ENCODE measurements at regions not wholly inside any gene's neighbourhood (a gene's known extent, or its start where the extent isn't known, plus 50 kb on each side); places are given as distances from the start of the nearest gene placed in this dataset.
"Not testable (repeated sequence)": the region's sequence is repeated elsewhere in the genome, so short reads cannot be mapped to it uniquely, and the experiment has no call there.

DNA sequence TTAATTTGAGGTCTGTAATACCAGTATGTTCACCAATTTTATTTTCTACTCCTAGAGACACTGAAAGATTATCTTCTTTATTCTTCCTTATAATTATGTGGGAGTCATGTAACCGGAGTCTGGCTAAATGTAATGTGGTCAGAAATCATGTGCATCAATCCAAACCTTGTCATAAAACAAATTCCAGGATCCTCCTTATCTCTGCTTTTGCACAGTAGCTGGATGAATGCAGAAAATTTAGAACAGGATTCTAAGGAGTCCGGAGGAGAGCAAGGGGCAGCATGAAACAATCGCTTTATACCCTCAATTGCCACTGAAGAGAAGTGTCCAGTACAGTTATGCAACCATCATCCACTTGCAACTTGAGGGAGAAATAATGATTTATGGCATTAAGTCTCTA is 2674.7 kb upstream of the PCDH20 start:
- DNase-seq (ENCODE audit: low read depth, low spot score): no peak

DNA sequence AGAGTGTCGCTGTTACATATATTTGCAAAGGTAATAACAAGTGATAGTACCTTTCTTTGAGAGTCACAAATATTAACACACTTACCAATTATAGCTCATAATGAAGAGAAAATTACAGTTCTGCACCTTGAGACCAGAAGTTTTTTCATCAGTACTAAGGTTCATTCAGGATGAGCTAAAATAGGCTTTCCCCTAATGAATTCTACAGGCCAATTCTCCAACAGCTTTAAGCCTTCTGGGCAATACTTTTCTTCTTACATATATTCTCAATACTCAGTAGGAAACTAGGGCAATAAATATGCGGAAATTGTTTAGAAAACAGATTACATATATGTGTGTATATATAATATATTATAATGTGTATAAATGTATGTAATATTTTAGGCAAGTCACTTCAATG is 2672.8 kb upstream of the PCDH20 start:
- no peak for DNase-seq (ENCODE audit: low read depth, low spot score)

DNA sequence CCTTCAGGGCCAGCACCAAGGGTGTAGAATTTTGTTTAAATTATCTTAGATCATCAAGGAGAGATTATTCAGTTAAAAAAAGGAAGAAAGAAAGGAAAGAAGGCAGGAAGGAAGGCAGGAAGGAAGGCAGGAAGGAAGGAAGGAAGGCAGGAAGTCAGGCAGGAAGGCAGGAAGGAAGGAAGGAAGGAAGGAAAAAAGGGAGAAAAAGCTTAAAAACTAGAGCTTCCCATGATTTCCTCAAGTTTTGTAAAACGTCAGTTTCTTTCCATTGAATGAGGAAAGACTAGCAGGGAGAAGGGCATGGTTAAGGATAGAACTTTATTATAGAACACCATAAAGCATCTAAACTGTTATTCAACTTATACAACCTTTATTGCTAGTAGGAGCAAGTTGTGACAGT is 2672.0 kb upstream of the PCDH20 start:
- no peak for DNase-seq (ENCODE audit: low read depth, low spot score)

DNA sequence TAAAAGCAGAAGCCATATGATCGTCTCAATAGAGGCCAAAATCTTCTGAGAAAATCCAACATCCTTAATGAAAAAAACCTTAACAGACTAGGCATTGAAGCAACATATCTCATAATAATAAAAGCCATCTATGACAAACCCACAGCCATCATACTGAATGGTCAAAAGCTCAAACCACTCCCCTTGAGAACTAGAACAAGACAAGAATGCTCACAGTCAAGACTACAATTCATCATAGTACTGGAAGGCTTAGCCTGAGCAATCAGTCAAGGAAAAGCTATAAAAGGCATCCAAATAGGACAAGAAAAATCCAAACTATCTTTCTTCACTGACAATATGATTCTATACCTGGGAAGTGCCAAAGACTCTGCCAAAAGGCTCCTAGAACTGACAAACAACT is 2668.2 kb upstream of the PCDH20 start:
- DNase-seq (ENCODE audit: low read depth, low spot score): no peak

DNA sequence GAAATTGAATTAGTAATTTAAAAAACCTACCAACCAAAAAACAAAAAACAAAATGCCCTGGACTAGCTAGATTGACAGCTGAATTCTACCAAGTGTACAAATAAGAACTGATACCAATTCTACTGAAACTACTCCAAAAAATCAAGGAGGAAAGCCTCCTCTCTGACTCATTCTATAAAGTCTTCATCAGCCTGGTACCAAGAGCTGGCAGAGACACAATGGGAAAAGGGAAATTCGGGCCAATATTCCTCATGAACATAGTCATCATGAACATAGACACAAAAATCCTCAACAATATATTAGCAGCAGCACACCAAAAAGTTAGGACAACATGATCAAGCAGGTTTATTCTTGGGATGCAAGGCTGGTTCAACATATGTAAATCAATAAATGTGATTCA is 2667.7 kb upstream of the PCDH20 start:
- no peak for DNase-seq (ENCODE audit: low read depth, low spot score)

DNA sequence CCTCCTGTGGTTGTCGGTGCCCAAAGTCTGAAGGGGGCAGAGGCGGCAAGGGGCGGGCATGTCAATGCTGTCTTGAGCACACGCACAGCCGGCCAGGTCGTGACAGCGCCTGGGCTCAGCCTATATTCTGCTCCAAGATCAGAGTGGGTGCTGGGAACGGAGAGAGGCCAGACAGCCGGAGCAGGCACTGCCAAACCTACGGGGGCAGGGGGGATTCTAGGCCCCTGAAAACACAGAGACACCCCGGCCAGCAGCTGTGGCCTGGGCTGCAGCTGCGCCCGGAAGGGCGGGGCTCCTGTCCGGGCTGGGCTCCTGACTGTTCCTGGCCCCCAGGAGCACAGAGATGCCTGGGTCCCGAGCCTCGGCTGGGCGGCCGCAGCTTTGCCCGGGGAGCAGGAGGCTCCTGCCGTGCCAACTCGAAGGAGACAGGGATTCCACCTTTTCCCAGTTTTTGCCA is 2662.9 kb upstream of the PCDH20 start:
- DNase-seq (ENCODE audit: low read depth, low spot score): no peak

DNA sequence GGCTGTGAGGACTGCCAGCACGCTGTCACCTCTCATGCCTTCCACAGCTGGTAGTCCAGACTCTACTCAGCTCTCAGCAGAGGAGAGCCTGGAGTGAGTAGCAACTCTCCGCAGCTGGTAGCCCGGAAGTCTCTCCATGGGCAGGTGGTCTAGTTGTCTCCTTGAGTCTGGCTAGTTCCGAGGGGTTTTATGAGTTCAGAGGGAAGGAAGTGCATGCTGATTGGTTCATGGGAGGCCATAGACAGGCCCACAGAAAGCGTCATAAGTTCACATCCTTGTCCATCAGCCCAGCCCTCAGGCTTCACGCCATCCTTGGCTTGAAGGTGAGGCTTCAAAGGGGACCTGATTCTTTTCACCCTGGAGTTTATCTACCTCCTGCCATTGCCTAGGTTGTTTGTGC is 2662.4 kb upstream of the PCDH20 start:
- no peak for DNase-seq (ENCODE audit: low read depth, low spot score)

DNA sequence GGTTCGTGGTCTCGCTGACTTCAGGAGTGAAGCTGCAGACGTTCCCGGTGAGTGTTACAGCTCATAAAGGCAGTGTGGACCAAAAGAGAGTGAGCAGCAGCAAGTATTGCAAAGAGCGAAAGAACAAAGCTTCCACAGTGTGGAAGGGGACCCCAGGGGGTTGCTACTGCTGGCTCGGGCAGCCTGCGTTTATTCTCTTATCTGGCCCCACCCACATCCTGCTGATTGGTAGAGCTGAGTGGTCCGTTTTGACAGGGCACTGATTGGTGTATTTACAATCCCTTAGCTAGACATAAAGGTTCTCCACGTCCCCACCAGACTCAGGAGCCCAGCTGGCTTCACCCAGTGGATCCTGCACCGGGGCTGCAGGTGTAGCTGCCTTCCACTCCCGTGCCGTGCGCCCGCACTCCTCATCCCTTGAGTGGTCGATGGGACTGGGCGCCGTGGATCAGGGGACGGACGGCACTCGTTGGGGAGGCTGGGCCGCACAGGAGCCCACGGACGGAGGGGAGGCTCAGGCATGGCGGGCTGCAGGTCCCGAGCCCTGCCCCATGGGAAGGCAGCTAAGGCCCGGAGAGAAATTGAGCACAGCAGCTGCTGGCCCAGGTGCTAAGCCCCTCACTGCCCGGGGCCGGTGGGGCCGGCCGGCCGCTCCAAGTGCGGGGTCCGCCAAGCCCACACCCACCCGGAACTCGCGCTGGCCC is 2661.6 kb upstream of the PCDH20 start:
- DNase-seq (ENCODE audit: low read depth, low spot score): not testable (repeated sequence)

DNA sequence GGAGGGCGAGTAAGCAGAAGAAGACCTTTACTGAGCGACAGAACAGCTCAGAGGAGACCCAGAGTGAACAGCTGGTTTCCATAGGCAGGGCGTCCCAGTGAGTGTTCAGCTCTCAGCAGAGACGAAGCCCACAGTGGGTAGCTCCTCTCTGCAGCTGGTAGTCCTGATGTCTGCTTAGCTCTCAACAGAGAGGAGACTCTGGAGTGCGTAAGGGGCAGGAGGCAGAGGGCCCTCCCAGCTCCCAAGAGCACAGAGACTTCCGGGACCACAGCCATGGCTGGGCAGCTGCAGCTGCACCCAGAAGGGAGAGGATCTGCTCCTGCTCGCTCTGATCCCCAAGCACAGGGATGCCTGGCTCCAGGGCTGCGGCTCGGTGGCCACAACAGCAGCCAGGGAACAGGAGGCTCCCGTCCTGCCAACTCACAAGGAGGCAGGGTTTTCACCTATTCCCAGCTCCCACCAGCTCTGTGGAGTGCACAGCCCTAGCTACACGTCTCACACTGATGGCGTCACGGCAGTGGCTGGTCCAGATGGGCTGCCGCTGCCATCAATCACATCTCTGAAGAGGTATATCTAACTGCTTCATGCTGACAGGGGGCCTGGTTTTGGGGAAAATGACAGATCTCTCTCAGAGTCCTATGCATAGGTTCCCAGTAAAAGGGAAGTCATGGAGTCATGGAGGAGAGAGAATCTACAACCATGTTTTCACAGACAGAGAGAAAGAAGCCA is 2660.1 kb upstream of the PCDH20 start:
- no peak for DNase-seq (ENCODE audit: low read depth, low spot score)

DNA sequence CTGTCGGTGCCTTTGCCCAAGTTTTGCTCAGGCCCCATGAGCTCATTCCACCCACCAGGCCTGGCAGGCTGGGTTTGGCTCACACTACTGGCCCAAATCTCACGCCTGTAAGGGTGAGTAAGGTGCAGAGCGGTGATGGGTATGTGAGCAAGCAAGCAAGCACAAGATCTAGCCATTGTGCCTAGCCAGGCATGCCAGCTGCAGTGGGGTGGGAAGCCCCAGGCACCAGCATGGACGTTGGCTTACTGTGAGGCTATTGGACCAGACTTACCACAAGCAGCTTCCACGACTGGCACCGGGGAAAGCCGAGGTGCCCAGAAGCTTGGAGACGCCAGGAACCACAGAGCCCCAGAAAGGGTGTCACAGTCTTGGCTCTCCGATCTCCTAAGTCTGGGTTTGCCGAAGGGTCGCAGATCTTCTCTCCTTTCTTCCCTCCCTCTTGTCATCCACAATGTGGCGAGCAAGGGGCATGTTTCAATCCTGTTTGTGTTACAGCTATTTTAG is 2659.4 kb upstream of the PCDH20 start:
- no peak for DNase-seq (ENCODE audit: low read depth, low spot score)

DNA sequence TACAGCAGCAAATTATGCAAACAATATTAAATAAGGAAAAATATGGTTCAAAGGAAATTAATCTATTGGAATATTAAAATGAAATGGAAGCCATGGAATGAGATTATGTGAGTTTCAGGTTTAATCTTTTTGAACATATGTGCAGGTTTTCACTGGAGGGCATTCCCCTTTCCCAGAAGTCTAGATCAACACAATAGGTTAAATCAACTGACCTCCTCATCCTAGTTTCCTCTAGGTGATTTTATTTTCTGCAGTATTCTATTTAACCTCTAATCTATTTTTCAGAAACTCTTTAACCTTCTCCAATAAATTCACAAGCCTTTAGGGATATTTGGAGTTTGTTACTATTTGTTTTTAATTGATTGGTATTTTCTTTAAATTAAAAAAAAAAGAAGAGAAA is 2657.6 kb upstream of the PCDH20 start:
- no peak for DNase-seq (ENCODE audit: low read depth, low spot score)

DNA sequence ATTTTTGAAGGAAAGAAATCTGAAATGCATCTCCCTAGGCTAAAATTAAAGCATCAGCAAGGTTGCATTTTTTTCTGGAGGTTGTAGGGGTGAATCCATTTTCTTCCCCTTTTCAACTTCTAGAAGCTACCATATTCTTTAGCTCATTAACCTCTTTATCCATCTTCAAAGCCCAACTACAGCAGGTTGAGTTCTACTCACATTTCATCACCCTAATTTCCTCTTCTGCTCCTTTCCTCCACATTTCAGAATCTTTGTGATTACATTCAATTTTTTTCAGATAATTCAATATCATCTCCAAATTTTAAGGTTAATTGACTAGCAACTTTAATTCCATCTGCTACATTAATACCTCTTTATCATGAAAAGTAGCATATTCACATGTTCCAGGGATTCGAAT is 2655.7 kb upstream of the PCDH20 start:
- DNase-seq (ENCODE audit: low read depth, low spot score): no peak

DNA sequence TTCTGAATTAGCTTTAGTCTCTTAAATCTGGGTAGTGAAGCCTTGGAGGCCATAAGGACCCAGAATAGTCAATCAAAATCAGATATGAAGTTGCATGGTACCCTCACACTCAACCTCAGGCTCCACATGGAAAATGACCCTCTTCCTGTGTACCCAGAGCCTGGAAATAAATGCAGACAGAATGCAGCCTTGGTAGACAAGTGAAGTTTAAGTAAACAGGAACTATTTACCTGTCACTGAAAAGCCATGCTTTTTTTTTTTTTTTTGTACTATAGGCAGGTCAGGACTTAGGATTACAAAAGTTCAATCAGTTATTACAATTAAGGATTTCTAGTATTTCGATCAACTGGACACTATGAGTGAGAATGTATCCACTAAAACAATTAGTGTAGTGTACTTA is 2654.2 kb upstream of the PCDH20 start:
- DNase-seq (ENCODE audit: low read depth, low spot score): no peak

DNA sequence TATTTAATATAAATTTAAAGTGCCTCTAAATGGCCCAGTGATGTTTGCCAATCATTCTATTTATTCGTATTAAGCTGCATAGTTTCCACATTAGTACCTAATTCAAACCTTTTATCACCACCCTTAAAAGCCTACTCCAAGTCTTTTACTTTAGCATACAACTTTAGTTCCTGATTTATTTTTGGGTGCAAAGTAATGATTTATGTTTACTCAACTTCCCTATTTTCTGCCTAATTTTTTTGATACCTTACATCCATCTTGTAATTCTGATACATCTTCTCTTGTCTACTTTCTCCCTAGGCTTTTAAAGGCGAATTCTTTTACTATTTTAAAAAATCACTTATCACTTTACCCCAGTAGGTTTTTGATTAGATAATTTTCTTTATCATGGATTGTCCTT is 2651.1 kb upstream of the PCDH20 start:
- DNase-seq (ENCODE audit: low read depth, low spot score): no peak

DNA sequence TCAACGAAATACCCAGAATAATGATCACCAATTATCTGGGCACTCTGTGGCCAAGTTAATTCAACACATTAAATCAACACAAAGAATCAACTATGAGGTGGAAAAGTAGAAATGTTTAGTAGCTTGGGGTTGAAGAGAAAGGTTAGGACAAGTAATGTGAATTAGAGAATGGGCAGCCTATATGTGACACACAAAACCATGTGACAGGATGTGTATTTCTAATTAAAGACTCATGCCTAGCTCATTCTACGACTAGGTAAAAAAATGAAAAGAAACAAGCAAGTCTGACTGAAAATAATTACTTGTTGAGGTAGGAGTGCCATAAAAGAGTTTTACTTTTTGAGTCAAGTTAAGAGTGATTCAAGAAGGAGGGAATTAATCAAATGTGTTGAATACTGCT is 2646.0 kb upstream of the PCDH20 start:
- DNase-seq (ENCODE audit: low read depth, low spot score): no peak

DNA sequence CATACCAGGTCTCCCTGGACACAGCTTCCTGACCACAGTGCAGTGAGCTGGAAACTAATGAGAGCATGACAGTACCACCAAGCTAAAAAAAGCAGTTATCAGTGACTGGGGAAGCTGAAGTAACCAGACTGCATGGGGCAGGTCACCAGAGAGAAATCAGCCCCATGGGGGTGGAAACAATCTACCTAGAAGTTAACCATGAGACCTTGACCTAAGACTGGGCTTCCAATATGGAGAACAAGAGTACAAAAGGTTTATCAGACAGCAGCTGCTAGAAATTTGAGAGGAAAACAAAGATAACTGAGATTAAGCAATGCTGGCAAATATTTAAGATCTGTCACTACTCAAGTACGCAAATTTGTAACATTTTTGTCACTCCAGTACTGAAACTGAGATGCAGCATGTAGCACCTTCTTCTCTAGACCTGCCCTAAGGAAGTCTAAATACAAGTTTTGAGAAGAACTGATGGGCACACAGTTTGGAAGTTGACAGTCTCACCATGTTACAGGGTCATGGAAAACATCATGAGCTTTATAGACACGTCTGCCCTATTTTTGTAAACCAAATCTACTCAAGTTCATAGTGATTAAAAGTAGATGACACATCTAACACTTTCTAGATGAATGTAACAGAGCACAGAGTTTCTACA is 2641.8 kb upstream of the PCDH20 start:
- DNase-seq (ENCODE audit: low read depth, low spot score): no peak

DNA sequence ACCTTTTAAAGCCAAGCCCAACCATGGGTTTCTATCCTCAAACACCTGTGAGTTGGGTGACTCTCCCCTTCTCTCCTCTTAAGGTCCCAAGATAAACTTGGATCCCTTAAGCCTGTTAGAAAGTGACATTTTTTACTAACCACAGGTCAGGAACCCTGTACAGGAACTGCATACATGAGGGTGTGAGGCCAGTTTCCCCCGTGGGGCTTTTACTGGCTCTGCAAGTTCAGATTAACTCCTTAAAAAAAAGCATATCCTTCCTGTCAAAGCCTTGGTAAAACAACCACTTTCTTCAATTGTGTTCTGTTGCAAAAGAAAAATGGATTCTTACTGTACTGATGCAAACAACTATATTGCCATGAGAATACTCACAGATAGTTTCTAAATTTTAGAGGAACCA is 2638.7 kb upstream of the PCDH20 start:
- no peak for DNase-seq (ENCODE audit: low read depth, low spot score)

DNA sequence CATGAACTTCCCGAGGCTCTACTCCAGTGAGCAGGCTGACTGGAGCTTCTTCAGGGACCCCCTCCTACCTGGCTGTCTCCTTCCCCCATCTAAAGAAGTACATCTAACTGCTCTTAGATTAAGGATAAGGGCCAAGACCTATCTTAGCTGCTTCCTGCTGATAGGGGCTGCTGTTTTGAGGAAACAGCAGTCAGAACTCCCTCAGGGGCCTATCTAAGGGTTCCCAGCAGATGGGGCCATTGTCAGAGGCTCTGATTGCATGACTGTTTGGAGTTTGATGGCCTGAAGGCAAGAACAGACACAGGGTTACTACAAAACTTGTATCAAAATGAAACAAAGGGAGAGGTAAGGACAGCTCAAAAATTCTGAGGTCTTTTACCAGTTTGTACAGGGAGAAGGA is 2636.9 kb upstream of the PCDH20 start:
- DNase-seq (ENCODE audit: low read depth, low spot score): no peak

DNA sequence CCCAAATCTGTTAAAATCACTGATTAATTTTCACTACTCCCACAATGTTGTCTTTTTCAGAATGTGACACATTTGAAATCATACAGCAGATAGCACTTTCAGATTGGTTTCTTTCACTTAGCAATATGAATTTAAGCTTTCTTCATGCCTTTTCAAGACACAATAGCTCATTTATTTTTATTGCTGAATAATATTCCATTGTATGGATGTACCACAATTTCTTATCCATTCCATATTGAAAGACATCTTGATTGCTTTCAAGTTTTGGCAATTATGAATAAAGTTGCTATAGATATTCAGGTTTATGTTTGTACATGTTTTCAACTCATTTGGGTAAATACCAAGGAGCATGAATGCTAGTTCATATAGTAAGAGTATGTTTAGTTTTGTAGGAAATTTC is 2635.6 kb upstream of the PCDH20 start:
- DNase-seq (ENCODE audit: low read depth, low spot score): no peak

DNA sequence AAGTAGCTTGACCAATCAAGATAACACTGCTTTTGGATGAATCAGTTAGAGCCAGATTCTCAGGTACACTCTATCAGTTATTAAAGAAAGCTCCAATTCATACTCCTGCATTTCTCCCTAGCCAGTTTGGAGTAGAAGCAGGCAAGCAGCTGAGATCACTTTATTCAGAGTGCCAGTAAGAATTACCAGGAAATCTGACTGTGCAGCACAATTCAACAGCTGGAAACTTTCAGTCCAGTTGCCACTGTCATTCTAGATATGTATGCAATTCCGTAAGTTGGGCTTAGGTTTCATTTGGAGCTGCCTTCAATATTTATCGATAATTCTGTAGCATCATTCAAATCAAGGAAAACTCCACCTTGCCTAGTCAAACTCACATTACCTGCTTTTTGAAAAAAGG is 2625.6 kb upstream of the PCDH20 start:
- no peak for DNase-seq (ENCODE audit: low read depth, low spot score)

DNA sequence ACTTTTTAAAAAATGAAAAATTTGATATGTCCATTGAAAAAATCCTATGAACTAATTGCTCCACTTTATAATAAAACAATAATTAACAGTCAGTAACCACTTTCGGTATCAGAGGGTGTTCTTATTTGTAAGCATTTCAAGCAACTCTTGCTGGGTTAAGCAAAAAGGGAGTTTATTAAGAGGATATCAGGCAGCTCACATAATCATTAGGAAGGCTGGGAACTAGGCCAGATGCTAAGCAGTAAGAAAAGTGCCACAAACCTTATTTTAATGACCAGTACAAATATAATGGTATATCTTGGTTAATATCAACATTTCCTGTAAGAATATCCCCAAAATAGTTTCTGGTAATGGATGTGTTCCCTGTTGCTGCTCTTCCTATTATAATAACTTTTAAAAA is 2618.3 kb upstream of the PCDH20 start:
- DNase-seq (ENCODE audit: low read depth, low spot score): no peak

DNA sequence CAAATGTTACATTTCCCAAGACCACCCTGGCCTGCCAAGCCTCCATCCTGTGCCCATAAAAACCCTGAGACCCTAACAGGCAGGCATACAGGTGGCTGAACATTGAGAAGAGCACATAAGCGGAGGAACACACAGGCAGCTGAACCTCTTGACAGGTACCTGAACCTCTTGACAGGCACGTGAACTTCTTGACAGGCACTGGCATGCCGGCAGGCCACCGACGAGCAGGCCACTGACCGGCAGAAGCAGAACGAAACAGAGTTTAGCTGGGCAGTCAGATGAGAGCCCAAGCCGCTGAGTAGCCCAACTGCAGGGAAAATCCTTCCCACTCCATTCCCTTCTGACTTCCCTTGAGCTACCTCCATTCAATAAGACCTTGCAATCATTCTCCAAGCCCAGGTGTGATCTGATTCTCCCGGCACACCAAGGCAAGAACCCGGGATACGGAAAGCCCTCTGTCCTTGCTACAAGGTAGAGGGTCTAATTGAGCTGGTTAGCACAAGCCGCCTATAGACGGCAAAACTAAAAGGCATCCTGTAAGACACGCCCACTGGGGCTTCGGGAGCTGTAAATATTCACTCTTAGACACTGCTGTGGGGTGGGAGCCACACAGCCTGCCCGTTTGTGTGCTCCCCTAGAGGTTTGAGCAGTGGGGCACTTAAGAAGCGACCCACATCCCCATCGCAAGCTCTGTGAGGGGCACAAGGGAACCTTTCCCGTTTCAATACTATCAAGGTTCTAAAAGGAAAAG is 2613.9 kb upstream of the PCDH20 start:
- no peak for DNase-seq (ENCODE audit: low read depth, low spot score)

Data from smooth muscle cell of the brain vasculature (primary cell).